A549 (cell line): ENCODE measurements at regions not wholly inside any gene's neighbourhood (a gene's known extent, or its start where the extent isn't known, plus 50 kb on each side); places are given as distances from the start of the nearest gene placed in this dataset.

Experiments used
- ATAC-seq, 2 experiments: fragments of 200-7000 bp in 1 of 2; fragments of >200 bp in 1 of 2; cut with Nextera tagmentation in 1 of 2; cut with Tn5 transposase in 1 of 2; 3 replicates each; pipeline versions ENCODE4 v1.8.0 to v1.9.1; 2018 to 2020; ENCODE audit warnings: mild to moderate bottlenecking in 1 of 2, moderate library complexity in 1 of 2
- CTCF ChIA-PET: fragments of 300-600 bp; sonication (Branson Sonifier 250); formaldehyde crosslinking; extraction: SDS; loops from one replicate; lab custom pipeline; 2021; ENCODE audit warnings: antibody characterized with exemption, inconsistent platforms; lab: Yijun Ruan, JAX
- POLR2A ChIA-PET: fragments of 350-600 bp; formaldehyde crosslinking; extraction: SDS; loops from one replicate; lab custom pipeline; 2021; ENCODE audit warnings: antibody characterized with exemption, inconsistent platforms; lab: Yijun Ruan, JAX
- DNase-seq, 2 experiments: peaks; one replicate each; pipeline versions ENCODE4 v3.0.0 to v3.0.0-alpha.2; 2011 to 2016; ENCODE audit warnings: low read depth in 1 of 2, low spot score in 1 of 2
- FAIRE-seq: peaks from 2 replicates; lab custom pipeline; 2011; peaks lifted over from hg19 to GRCh38; lab: Jason Lieb, UNC
- H3K27ac ChIP-seq, 2 experiments: fragments of >200 bp; sonication (Bioruptor Twin); formaldehyde crosslinking; 3 replicates each; pipeline ENCODE4 v1.5.1; 2016 to 2017
- H3K4me1 ChIP-seq: fragments of >200 bp; sonication (Bioruptor Twin); formaldehyde crosslinking; 3 replicates; pipeline ENCODE4 v1.6.1; 2016
- H3K4me2 ChIP-seq: fragments of >200 bp; sonication (Bioruptor Twin); formaldehyde crosslinking; 3 replicates; pipeline ENCODE4 v1.6.1; 2016
- H3K4me3 ChIP-seq: fragments of >200 bp; sonication (Bioruptor Twin); formaldehyde crosslinking; 3 replicates; pipeline ENCODE4 v1.5.1; 2016
- H3K9me3 ChIP-seq: fragments of >200 bp; sonication (Bioruptor Twin); formaldehyde crosslinking; 3 replicates; pipeline ENCODE4 v1.6.1; 2016
- BCL3 ChIP-seq: fragments of >200 bp; sonication (Bioruptor Twin); formaldehyde crosslinking; IDR thresholded peaks from 3 replicates; pipeline ENCODE4 v1.6.1; 2016
- CEBPB ChIP-seq, 2 experiments: fragments of >200 bp in 1 of 2; sonication (Bioruptor Twin) in 1 of 2; formaldehyde crosslinking in 1 of 2; IDR thresholded peaks; 2 replicates each; pipeline ENCODE4 v1.6.1; 2012 to 2016
- CTCF ChIP-seq: fragments of >200 bp; sonication (Bioruptor Twin); formaldehyde crosslinking; IDR thresholded peaks from 3 replicates; pipeline ENCODE4 v1.5.1; 2016
- E2F6 ChIP-seq: IDR thresholded peaks from 2 replicates; pipeline ENCODE4 v1.6.1; 2012; ENCODE audit warnings: low read depth, borderline replicate concordance
- EHF ChIP-seq: fragments of 250-450 bp; sonication (Bioruptor Pico); IDR thresholded peaks from 2 replicates; pipeline ENCODE4 v1.5.0; 2020; ENCODE audit warnings: mild to moderate bottlenecking
- EHMT2 ChIP-seq: fragments of 200-600 bp; sonication (generic); IDR thresholded peaks from 2 replicates; pipeline ENCODE4 v1.6.1; 2016; ENCODE audit warnings: antibody characterized with exemption, low read depth, mild to moderate bottlenecking, moderate library complexity
- ELK1 ChIP-seq: fragments of 150-350 bp; IDR thresholded peaks from 2 replicates; pipeline ENCODE4 v1.6.1; 2014; ENCODE audit warnings: low read depth, mild to moderate bottlenecking, low read length
- HEYL ChIP-seq: fragments of 250-450 bp; sonication (Bioruptor Pico); IDR thresholded peaks from 2 replicates; pipeline ENCODE4 v1.8.0; 2021; ENCODE audit warnings: mild to moderate bottlenecking, moderate library complexity
- HMGXB4 ChIP-seq: fragments of 250-450 bp; sonication (Bioruptor Pico); IDR thresholded peaks from 2 replicates; pipeline ENCODE4 v1.5.0; 2021; ENCODE audit warnings: mild to moderate bottlenecking, moderate library complexity, borderline replicate concordance
- HOXA7 ChIP-seq: fragments of 250-450 bp; sonication (Bioruptor Pico); IDR thresholded peaks from 2 replicates; pipeline ENCODE4 v1.5.0; 2020; ENCODE audit warnings: mild to moderate bottlenecking, moderate library complexity
- JUN ChIP-seq, 2 experiments: fragments of >200 bp; sonication (Bioruptor Twin); formaldehyde crosslinking; IDR thresholded peaks; 2 replicates in 1 of 2; 3 replicates in 1 of 2; pipeline ENCODE4 v1.6.1; 2016 to 2017
- JUNB ChIP-seq: fragments of >200 bp; sonication (Bioruptor Twin); formaldehyde crosslinking; IDR thresholded peaks from 2 replicates; pipeline ENCODE4 v1.6.1; 2016
- KDM5A ChIP-seq: fragments of 200-600 bp; sonication (generic); IDR thresholded peaks from 2 replicates; pipeline ENCODE4 v1.6.1; 2016; ENCODE audit warnings: antibody characterized with exemption, mild to moderate bottlenecking
- MAFK ChIP-seq: fragments of 450-650 bp; IDR thresholded peaks from 2 replicates; pipeline ENCODE4 v1.6.1; 2014; ENCODE audit not compliant: partially characterized antibody
- MAZ ChIP-seq: fragments of 150-350 bp; IDR thresholded peaks from 2 replicates; pipeline ENCODE4 v1.6.1; 2014; ENCODE audit warnings: antibody characterized with exemption, low read depth, low read length, borderline replicate concordance
- RAD21 ChIP-seq, 2 experiments: fragments of >200 bp in 1 of 2; sonication (Bioruptor Twin) in 1 of 2; formaldehyde crosslinking in 1 of 2; IDR thresholded peaks in 1 of 2; conservative IDR thresholded peaks in 1 of 2; 2 replicates in 1 of 2; 3 replicates in 1 of 2; pipeline ENCODE4 v1.6.1; 2012 to 2018; ENCODE audit warnings: inconsistent platforms in 1 of 2
- REST ChIP-seq: fragments of 200-600 bp; sonication (generic); IDR thresholded peaks from 2 replicates; pipeline ENCODE4 v1.6.1; 2016; ENCODE audit warnings: antibody characterized with exemption, mild to moderate bottlenecking, moderate library complexity
- RNF2 ChIP-seq: fragments of 200-600 bp; sonication (generic); IDR thresholded peaks from 2 replicates; pipeline ENCODE4 v1.6.1; 2016; ENCODE audit warnings: low read depth, mild to moderate bottlenecking, antibody characterized with exemption, moderate library complexity, borderline replicate concordance
- SMC3 ChIP-seq: fragments of >200 bp; sonication (Bioruptor Twin); formaldehyde crosslinking; IDR thresholded peaks from 3 replicates; pipeline ENCODE4 v1.6.1; 2018; ENCODE audit warnings: inconsistent platforms
- SREBF2 ChIP-seq: fragments of 450-650 bp; IDR thresholded peaks from 2 replicates; pipeline ENCODE4 v1.6.1; 2014; ENCODE audit warnings: mild to moderate bottlenecking, moderate library complexity
- TP53 ChIP-seq: fragments of 250-450 bp; sonication (Bioruptor Pico); IDR thresholded peaks from 2 replicates; pipeline ENCODE4 v1.5.0; 2021; ENCODE audit warnings: mild to moderate bottlenecking, moderate library complexity
- USF2 ChIP-seq: fragments of 450-650 bp; IDR thresholded peaks from 2 replicates; pipeline ENCODE4 v1.6.1; 2014; ENCODE audit warnings: antibody characterized with exemption
- ZSCAN20 ChIP-seq: fragments of 250-450 bp; sonication (Bioruptor Pico); IDR thresholded peaks from 2 replicates; pipeline ENCODE4 v1.8.0; 2022; ENCODE audit warnings: mild to moderate bottlenecking, moderate library complexity
- WGBS: methylation state at CpG from one replicate; pipeline ENCODE4 v1.1.6; 2017; ENCODE audit errors: missing lambda C conversion rate; 5-methylcytosine and 5-hydroxymethylcytosine counted together

- POLR2A ChIA-PET, result no interaction called here
- Histone ChIP-seq H3K4me2 (no peak overlapping the region), H3K4me1 (0 out of 3 replicates have a peak, but pooled peaks cover 2% of the 10 kb centered on the region), H3K27ac (no peak overlapping the region), H3K4me3 (no peak overlapping the region), H3K9me3 (no peaks in the 10 kb centered on the region)
- TF ChIP-seq RNF2 (no peak), BCL3 (no peak), MAFK (no peak), HEYL (CRISPR knock-in tag) (no peak), JUNB (no peak)
- CTCF ChIA-PET, result no interaction called here
- DNase-seq (no peak), FAIRE-seq (no peak), ATAC-seq (no peak)
Observed at GRCh38 chr6:139547804-139548203, 173.4 kb upstream of the CITED2 start.

- DNase-seq (no peak), ATAC-seq (no peak)
- Histone ChIP-seq H3K9me3 (no peaks in the 10 kb centered on the region), H3K4me1 (0 out of 3 replicates have a peak, but pooled peaks cover 2% of the 10 kb centered on the region), H3K4me3 (no peak overlapping the region), H3K4me2 (no peak overlapping the region)
- no peak for TF ChIP-seq HMGXB4 (CRISPR knock-in tag)
- no peak for TF ChIP-seq HEYL (CRISPR knock-in tag)
- no peak for TF ChIP-seq RAD21 (conservative IDR thresholded peaks at IDR 0.05 in 1 of 2, IDR thresholded peaks at IDR 0.05 in 1 of 2)
- no peak for TF ChIP-seq TP53
- TF ChIP-seq USF2, result no peak
- no peak for TF ChIP-seq SREBF2
- TF ChIP-seq ELK1, result no peak
- no peak for TF ChIP-seq SMC3
- no peak for TF ChIP-seq CTCF
- no peak for TF ChIP-seq EHF (CRISPR knock-in tag)
- no peak for TF ChIP-seq CEBPB (IDR thresholded peaks at IDR 0.05)
- no peak for TF ChIP-seq JUN (IDR thresholded peaks at IDR 0.05)
- TF ChIP-seq MAZ, result no peak
- TF ChIP-seq EHMT2, result no peak
- no peak for TF ChIP-seq HOXA7
- TF ChIP-seq ZSCAN20 (CRISPR knock-in tag), result no peak
- no peak for TF ChIP-seq JUNB
- TF ChIP-seq E2F6, result no peak
- TF ChIP-seq KDM5A, result no peak
- TF ChIP-seq REST, result no peak
- TF ChIP-seq, all 56 proteins: peak for 0
- WGBS, result 88% methylated on average over 4 of the region's 4 CpGs
- POLR2A ChIA-PET, result no interaction called here
- no peak overlapping the region for H3K27ac ChIP-seq
- CTCF ChIA-PET, result no interaction called here
- no peak for FAIRE-seq
Observed at GRCh38 chr6:139547122-139547776, 172.8 kb upstream of the CITED2 start.
